Brain microvascular endothelial cell (primary cell): ENCODE measurements at regions not wholly inside any gene's neighbourhood (a gene's known extent, or its start where the extent isn't known, plus 50 kb on each side); places are given as distances from the start of the nearest gene placed in this dataset.
"Not testable (repeated sequence)": the region's sequence is repeated elsewhere in the genome, so short reads cannot be mapped to it uniquely, and the experiment has no call there.

Source experiments
- DNase-seq: peaks from one replicate; pipeline ENCODE4 v3.0.0-alpha.2; 2020
- H3K27ac ChIP-seq: fragments of 250-450 bp; sonication (Bioruptor Pico); 2 replicates; pipeline ENCODE4 v1.5.1; 2020; ENCODE audit warnings: mild to moderate bottlenecking, moderate library complexity
- H3K27me3 ChIP-seq: fragments of 250-450 bp; sonication (Bioruptor Pico); replicated peaks from 2 replicates; pipeline ENCODE4 v1.5.1; 2020; ENCODE audit warnings: mild to moderate bottlenecking
- H3K36me3 ChIP-seq: fragments of 250-450 bp; sonication (Bioruptor Pico); replicated peaks from 2 replicates; pipeline ENCODE4 v1.5.1; 2020; ENCODE audit warnings: mild to moderate bottlenecking
- H3K4me3 ChIP-seq: 2 replicates; pipeline ENCODE4 v1.5.1; 2011; ENCODE audit warnings: low read depth, mild to moderate bottlenecking, control low read depth, low read length, moderate library complexity
- CTCF ChIP-seq: IDR thresholded peaks from 2 replicates; pipeline ENCODE4 v1.5.1; 2011; ENCODE audit warnings: low read depth, mild to moderate bottlenecking, moderate library complexity, low read length, control low read depth, inconsistent platforms; ENCODE audit errors: missing control alignments
- in situ Hi-C: cut with HindIII; loops from 2 replicates; pipeline ENCODE4 v1.10.0; 2017; ENCODE audit warnings: low sequenced_read_pairs, low pct_ligation_motif_present

GRCh38 chr15:77910030-77910911 is 167.2 kb downstream of the TBC1D2B start:
- peak; percentile 72 for TF ChIP-seq CTCF
- in situ Hi-C loops, H3K27ac ChIP-seq, H3K36me3 ChIP-seq, H3K27me3 ChIP-seq: not testable (repeated sequence)
- H3K4me3 ChIP-seq = peak overlapping the region; percentile 55
- peak; percentile 81 for DNase-seq

- no peak for DNase-seq
- no peaks in the 10 kb centered on the region for H3K27me3 ChIP-seq
- in situ Hi-C loops = no loop called here
- H3K36me3 ChIP-seq = no peaks in the 10 kb centered on the region
- TF ChIP-seq CTCF = no peak
- no peak overlapping the region for H3K4me3 ChIP-seq
- H3K27ac ChIP-seq = no peak overlapping the region
Measured at GRCh38 chr15:77909182-77909940, 168.2 kb downstream of the TBC1D2B start.

GRCh38 chr15:77908752-77909111 is 168.8 kb downstream of the TBC1D2B start:
- DNase-seq, H3K4me3 ChIP-seq, H3K27ac ChIP-seq, H3K36me3 ChIP-seq, H3K27me3 ChIP-seq, in situ Hi-C loops: not testable (repeated sequence)

DNA sequence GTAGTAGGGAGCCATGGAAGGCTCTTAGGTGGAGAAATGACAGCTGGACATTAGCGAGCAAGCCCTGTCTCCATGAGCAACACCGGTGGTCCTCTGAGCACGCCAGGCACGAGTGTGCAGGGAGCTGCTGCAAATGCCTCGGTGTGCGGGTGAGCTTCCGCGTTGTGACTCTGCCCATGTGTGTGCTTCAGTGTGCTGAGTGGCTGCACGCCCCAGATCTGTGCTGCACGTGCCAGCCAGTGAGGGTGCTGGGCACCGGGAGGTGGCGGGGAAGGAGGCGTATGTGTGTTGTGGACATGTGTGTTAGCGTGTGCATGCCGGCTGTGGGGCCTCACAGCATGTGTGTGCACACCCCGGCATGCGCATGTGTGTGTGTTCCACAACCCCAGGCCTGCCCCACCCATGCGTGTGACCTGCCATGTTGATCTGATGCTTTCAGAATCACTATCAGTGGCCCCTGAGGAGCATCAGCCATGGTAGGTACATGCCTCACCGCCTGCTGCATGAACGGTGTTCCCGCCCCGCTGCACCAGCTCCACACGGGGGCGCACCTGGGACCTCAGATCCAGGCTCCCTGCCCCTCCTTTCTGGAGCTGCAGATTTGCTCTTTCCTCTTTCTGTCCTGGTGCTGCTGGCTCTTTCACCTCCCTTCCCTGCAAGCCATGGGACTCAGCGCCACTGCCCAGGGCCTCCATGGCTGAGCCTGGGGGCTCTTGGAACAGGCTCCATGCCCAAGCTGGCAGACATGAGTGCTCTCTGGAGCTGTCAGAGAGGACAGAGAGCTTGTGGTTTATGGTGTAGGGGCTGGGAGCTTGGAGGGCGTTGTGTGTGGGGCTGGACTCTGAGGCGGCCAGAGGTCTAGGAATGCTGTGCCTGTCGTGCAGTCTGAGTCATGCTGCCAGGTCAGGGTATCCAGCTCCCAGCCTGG is 169.4 kb downstream of the TBC1D2B start:
- in situ Hi-C loops = no loop called here
- TF ChIP-seq CTCF = peak; percentile 72
- peak; percentile 64 for DNase-seq

DNA sequence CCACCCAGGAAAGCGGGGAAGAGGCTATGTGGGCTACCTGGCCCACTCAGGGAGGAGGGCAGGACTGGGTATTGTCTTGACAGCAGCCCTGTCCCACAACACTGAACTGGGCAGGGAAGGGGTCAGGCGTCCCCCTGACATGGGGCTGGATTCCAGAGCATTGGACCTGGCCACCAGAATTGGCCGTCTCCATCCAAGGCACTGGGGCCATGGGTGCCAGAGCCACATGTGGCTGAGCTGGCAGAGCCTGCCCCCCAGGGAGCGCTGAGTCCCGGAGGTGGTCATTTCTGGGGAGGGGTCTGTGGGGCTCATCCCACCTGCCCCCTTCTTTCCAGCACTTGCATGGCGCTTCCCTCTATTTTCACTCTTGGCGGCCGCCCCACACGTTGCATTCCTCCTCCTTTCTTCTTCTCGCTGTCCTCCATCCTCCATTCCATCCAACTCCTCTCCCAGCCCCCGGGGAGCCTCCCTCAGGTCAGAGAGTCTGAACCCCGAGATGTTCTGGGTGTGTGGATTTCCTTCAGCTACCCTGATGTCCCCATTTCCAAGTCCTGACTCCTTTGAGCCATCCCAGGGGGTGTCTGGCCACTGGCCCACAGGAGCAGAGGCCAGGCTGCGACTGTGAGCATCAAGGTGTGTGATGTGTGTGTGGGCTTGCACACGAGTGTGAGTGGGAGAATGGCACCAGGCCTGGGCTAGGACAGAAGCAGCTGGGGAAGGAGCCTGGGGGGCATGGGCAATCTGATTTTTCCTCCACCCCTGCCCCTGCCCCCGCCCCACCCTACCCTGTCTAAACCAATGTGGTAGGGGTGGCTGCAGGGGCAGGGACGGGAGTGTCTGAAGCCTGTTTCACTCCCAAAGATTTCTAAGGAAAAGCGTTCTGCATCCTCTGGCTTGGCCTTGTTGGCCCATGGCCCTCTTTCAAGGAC is 171.2 kb downstream of the TBC1D2B start:
- H3K4me3 ChIP-seq, in situ Hi-C loops, H3K36me3 ChIP-seq, DNase-seq, H3K27me3 ChIP-seq, H3K27ac ChIP-seq: not testable (repeated sequence)

More for the DNA sequence above, 169.4 kb downstream of the TBC1D2B start:
- Histone ChIP-seq H3K27me3 (no peaks in the 10 kb centered on the region), H3K27ac (no peak overlapping the region), H3K36me3 (no peaks in the 10 kb centered on the region), H3K4me3 (no peak overlapping the region)
